Adrenal gland (tissue), 9 donors: ENCODE measurements at regions not wholly inside any gene's neighbourhood (a gene's known extent, or its start where the extent isn't known, plus 50 kb on each side); places are given as distances from the start of the nearest gene placed in this dataset.

Experiments
- DNase-seq, 7 donors: peaks; one replicate each; pipeline ENCODE4 v3.0.0-alpha.2; 2019 to 2020
- H3K27ac ChIP-seq, 5 donors: fragments of 200-600 bp; sonication (generic) in 4 of 5; 1 replicate in 3 of 5; 2 replicates in 2 of 5; pipeline versions ENCODE4 v1.5.1 to v1.8.0; 2016 to 2020; ENCODE audit warnings: mild to moderate bottlenecking in 1 of 5
- H3K27me3 ChIP-seq: fragments of 200-600 bp; 2 replicates; pipeline ENCODE4 v1.8.0; 2021
- H3K36me3 ChIP-seq, 2 donors: fragments of 200-600 bp; replicated peaks in 1 of 2; 1 replicate in 1 of 2; 2 replicates in 1 of 2; pipeline versions ENCODE4 v1.5.1 to v1.8.0; 2018 to 2022
- H3K4me1 ChIP-seq, 2 donors: fragments of 200-600 bp; replicated peaks in 1 of 2; 1 replicate in 1 of 2; 2 replicates in 1 of 2; pipeline versions ENCODE4 v1.5.1 to v1.8.0; 2018 to 2021
- H3K4me3 ChIP-seq, 4 donors: fragments of 200-600 bp; sonication (generic) in 3 of 4; one replicate each; pipeline ENCODE4 v1.5.1; 2016 to 2018
- H3K9me3 ChIP-seq, 3 donors: fragments of 200-600 bp; sonication (generic) in 1 of 3; replicated peaks in 1 of 3; 1 replicate in 2 of 3; 2 replicates in 1 of 3; pipeline versions ENCODE4 v1.5.1 to v1.8.0; 2016 to 2021
- CTCF ChIP-seq, 6 experiments: fragments of 450-650 bp in 4 of 6; fragments of 200-600 bp in 2 of 6; sonication (generic) in 1 of 6; IDR thresholded peaks; 1 replicate in 5 of 6; 2 replicates in 1 of 6; pipeline versions ENCODE4 v1.5.1 to v1.8.0; 2016 to 2021; ENCODE audit warnings: antibody characterized with exemption in 6 of 6, mild to moderate bottlenecking in 2 of 6, moderate library complexity in 1 of 6
- POLR2A ChIP-seq, 2 donors: fragments of 450-650 bp; IDR thresholded peaks; one replicate each; pipeline ENCODE4 v1.6.1; 2017; ENCODE audit warnings: antibody characterized with exemption in 2 of 2, mild to moderate bottlenecking in 2 of 2, moderate library complexity in 1 of 2
- WGBS, 4 donors: extraction: QIAGEN DNeasy Blood & Tissue Kit in 2 of 4; methylation state at CpG; one replicate each; pipeline versions ENCODE4 v1.1.5 to v1.1.7; 2013 to 2017; 5-methylcytosine and 5-hydroxymethylcytosine counted together
- intact Hi-C, 2 donors: fragments of 100-400 bp; cut with DNase I; formaldehyde crosslinking; loops; one replicate each; pipeline versions ENCODE4 v1.14.1 to v1.15.0; 2022 to 2023
- donor health status: healthy with polysubstance abuse.
- donor health status: Bipolar disorder and iron deficiency.
- donor health status: DM: yes; HTN: yes; CAD: no.
- donor health status: DM: no; HTN: no; CAD: no.
- donor health status: DM: no; HTN: no; CAD: no.

GRCh38 chr1:213921311-213921710, 66.5 kb upstream of the PROX1 start:
- Histone ChIP-seq H3K4me1 (no peaks in the 10 kb centered on the region), H3K27me3 (no peaks in the 10 kb centered on the region), H3K36me3 (no peaks in the 10 kb centered on the region), H3K27ac (no peak overlapping the region), H3K9me3 (no peaks in the 10 kb centered on the region), H3K4me3 (no peak overlapping the region)
- TF ChIP-seq POLR2A (IDR thresholded peaks at IDR 0.05) (no peak), CTCF (IDR thresholded peaks at IDR 0.05) (no peak)
- intact Hi-C loops = no loop called here
- no peak for DNase-seq
- 34 to 41% (median 36%) methylated on average over 2 of the region's 2 CpGs for WGBS, 4 donors

- no peak overlapping the region for H3K27ac ChIP-seq
- H3K4me1 ChIP-seq = no peaks in the 10 kb centered on the region
- H3K36me3 ChIP-seq = no peaks in the 10 kb centered on the region
- intact Hi-C loops = no loop called here
- H3K4me3 ChIP-seq = no peak overlapping the region
- DNase-seq = no peak
- TF ChIP-seq CTCF (IDR thresholded peaks at IDR 0.05) (no peak), POLR2A (IDR thresholded peaks at IDR 0.05) (no peak)
- H3K9me3 ChIP-seq = no peaks in the 10 kb centered on the region
- no peaks in the 10 kb centered on the region for H3K27me3 ChIP-seq
- WGBS, 4 donors = 71 to 79% (median 75%) methylated on average over 5 of the region's 5 CpGs
Observed at GRCh38 chr1:213921712-213922111, 66.1 kb upstream of the PROX1 start.

- H3K27me3 ChIP-seq = no peaks in the 10 kb centered on the region
- H3K4me1 ChIP-seq = no peaks in the 10 kb centered on the region
- no peak for DNase-seq
- H3K36me3 ChIP-seq = no peaks in the 10 kb centered on the region
- 65 to 79% (median 74%) methylated on average over 6 of the region's 6 CpGs for WGBS, 4 donors
- no peak overlapping the region for H3K27ac ChIP-seq
- intact Hi-C loops = no loop called here
- no peak overlapping the region for H3K4me3 ChIP-seq
- H3K9me3 ChIP-seq = no peaks in the 10 kb centered on the region
- TF ChIP-seq POLR2A (IDR thresholded peaks at IDR 0.05) = no peak
- no peak for TF ChIP-seq CTCF (IDR thresholded peaks at IDR 0.05)
Observed at GRCh38 chr1:213925531-213926182, 62.1 kb upstream of the PROX1 start.

- no peaks in the 10 kb centered on the region for H3K4me1 ChIP-seq
- TF ChIP-seq CTCF (IDR thresholded peaks at IDR 0.05) (no peak), POLR2A (IDR thresholded peaks at IDR 0.05) (no peak)
- no peaks in the 10 kb centered on the region for H3K27me3 ChIP-seq
- no peak for DNase-seq
- no peak overlapping the region for H3K4me3 ChIP-seq
- 84 to 93% (median 91%) methylated on average over 6 of the region's 6 CpGs for WGBS, 4 donors
- H3K27ac ChIP-seq = no peak overlapping the region
- H3K36me3 ChIP-seq = no peaks in the 10 kb centered on the region
- no peaks in the 10 kb centered on the region for H3K9me3 ChIP-seq
- intact Hi-C loops = no loop called here
Observed at GRCh38 chr1:213927846-213928245, 59.9 kb upstream of the PROX1 start.
